GM21367 (cell line): ENCODE measurements at regions not wholly inside any gene's neighbourhood (a gene's known extent, or its start where the extent isn't known, plus 50 kb on each side); places are given as distances from the start of the nearest gene placed in this dataset.

Experiments
- ATAC-seq: cut with Tn5 transposase; IDR thresholded peaks from one replicate; pipeline ENCODE4 v1.9.1; 2021; ENCODE audit not compliant: unreplicated experiment

DNA sequence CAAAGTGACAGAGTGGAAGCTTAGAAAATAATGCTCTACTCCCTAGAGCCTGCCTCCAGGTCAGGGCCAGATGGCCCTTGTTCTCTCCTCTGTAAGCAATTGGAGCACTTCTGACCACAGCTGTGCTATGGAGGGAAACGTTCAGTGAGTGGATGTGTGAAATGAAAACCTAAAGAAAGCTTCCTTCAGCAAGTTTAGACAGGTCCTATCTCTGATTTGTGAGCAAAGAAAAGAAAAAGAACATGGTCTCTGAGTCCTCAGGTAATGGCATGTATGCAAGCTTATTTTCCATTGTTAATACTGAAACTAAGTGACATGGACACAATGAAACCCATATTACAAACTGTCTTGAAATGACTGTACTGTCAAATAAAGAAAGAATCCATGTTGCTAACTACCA lies 1486.8 kb downstream of the EFNB2 start:
- peak; percentile 94 for ATAC-seq

DNA sequence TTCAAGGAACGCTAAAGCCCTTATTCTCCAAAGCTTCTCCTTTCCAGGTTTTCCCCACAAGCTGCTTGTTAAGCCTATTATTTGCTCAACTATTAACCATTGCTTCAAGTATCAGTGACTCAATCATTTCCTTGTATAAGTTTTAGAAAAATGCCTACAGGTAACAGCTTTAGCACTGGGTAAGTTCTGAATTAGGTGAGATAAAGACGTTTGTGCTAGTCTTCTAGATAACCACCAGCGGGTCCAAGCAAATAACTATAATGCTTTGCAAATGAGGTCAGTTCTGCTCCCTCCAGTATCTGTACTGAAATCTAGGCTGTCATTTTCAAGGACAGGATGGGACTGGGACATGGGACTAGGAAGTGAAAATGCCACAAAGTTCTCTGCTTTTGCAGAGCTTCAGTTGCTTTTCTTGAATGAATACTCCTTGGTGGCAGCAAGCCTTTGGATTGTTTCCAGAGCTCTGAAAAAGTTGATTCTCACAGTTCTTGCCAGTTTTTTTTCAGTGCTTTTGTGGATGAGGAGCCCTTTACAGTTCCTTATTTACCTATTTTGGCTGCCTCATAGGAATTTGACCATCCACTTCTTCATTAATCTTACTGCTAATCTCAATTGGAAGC lies 1487.7 kb downstream of the EFNB2 start:
- ATAC-seq: no peak

DNA sequence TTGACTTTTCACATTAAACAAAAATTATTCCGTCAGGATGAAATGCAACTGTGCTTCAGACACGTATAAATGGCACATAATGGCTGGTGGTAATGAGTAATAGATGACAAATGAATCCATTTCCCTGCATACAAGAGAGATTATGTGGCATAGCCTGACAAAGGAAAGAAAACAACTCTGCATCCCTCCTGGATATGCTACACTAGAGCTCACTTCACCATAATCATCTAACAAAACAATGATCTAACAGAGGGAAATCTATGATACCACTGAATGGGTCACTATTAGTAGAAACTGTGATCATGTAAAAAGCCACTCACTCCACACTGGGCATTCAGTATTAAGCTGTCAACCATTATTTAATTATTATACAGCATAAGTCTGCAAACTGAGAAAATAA lies 1498.4 kb downstream of the EFNB2 start:
- ATAC-seq: no peak

DNA sequence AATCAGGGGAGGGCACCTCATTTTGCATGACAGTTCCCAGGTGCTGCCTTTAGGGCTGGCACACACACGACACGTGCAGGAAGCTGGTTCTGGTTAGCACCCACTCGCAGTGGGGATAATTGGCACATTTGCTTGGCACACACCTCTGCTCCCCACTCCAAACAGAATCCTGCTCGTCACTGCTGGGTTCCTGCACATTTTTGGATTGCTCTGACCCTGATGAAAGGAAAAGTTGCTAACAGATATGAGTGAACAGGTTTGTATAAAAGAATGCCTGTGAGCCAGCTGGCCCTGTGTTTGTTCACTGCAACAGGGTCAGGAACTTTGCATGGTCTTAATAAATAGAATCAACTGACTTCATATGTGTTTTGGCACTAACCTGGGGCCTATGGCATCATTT lies 1500.4 kb downstream of the EFNB2 start:
- no peak for ATAC-seq

DNA sequence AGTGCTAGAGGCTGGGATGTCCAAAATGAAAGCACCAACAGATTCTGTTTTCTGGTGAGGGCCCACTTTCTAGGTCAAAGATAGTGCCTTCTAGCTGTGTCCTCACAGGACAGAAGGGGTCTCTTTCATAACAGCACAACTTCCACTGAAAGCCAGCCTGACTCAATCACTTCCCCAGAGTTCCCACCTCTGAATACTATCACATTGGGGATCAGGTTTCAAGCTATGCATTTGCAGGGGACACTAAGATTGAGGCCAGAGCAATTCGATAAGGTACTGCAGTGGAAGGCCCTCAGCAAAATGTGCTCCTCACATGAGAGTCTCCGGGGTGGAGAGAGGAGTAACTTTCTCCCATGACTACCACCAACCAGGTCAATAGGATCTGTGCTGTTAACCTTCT lies 1501.5 kb downstream of the EFNB2 start:
- no peak for ATAC-seq

DNA sequence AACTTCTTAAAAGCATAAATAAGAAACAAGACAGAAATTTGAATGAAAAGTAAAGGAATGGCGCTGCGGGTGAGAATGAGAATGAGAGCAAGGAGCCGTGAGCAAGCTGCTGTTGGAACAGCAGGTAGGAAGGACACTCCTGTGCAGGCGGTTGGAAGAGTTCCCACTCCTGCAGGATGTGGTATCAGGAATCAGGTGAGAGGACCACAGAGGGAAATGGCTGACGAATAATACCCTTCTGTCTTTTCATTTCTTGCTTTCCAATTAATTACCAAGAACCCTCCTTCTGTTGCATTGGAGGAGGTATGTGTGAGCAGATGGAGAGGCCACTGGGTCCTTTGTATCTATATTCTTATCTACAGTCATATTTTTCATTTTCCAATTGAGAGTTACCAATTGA lies 1504.2 kb downstream of the EFNB2 start:
- no peak for ATAC-seq

DNA sequence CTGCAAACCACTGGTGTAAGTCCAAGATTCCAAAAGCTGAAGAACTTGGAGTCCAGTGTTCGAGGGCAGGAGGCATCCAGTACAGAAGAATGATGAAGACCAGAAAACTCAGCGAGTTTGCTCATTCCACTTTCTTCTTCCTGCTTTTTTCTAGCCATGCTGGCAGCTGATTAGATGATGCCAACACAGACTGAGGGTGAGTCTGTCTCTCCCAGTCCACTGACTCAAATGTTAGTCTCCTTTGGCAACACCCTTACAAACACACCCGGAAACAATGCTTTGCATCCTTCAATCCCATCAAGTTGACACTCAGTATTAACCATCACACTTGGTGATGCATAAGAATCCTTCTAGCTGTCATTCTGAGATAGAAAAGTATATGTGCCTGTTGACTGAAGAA lies 1504.6 kb downstream of the EFNB2 start:
- ATAC-seq: no peak

DNA sequence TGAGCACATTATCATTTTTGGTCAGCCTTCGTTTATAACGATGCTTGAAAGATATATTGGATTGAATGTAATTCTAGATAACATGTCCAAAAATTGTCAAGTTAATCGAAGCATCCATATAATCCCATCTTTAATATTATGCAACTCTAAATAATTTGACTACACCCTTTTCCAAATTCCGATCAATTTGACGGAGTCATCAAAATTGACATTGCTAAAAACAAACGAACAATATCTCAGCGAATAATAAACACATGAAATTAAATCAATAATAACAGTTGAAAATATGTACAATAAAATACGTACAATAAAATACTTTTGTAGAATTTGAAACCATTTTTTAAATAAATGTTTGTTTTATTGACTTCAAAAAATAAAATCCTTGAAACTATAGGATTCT lies 1516.4 kb downstream of the EFNB2 start:
- ATAC-seq: no peak

DNA sequence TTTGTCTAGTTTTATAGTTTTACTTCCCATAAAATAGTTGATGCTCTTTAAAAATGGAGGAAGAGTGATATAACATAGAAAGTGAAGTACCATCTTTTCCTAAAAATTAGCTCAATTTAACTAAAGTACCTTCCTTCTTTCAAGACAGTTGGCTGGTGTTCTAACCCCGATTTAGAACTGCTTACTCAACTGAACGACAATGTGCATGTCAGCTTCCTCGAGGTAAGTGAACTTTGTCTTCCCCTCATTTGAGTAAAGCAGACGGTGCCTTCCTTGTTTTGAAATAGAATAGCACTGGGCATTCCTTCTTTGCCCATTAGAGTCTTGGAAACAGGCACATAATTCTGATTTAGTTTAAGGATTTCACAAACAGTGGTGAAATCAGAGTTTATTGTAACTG lies 1519.2 kb downstream of the EFNB2 start:
- ATAC-seq: no peak

DNA sequence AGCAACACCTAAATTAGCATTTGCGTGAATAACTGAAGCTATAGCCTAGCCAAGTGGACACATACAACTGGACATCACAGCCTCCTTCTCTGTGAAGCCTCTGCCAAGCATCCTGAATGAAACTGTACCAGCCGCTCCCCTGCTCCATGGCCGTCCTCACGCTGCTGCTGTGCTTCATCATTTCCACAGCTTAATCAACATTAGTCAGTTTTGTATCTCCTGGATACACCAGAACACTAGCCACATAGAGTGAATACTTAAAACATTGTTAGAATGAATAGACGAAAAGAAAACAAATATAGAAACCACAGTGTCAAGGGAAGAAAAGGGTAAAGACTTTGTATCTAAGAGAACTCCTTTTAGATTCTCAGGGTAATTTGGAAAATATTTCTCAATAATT lies 1526.9 kb downstream of the EFNB2 start:
- ATAC-seq: no peak

DNA sequence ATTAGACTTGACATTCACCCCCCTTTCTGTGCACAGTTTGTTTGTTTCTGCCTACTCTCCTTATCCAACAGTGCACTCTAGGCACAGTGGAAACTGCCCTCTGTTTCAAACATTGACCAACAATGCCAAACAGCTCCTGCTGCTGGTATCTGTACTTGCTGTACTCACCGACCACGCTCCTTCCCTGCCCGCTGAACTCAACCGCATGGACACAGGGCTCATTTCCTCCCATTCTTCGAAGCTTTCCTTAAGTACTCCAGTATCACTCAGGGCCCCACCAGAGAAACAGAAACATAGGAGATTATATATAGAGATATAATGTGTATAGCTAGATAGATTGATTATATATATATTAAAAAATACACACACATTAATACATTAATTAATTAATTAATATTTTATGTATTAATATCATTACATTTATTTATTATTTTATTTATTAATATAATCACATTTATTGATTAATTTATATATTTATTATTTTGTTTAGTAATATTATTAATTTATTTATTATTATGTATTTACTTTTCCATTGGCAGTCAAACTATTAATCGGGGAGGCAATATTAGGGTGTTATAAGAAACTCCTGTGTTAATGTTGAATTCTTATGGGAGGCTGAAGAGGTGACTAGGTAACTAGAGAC lies 1528.2 kb downstream of the EFNB2 start:
- no peak for ATAC-seq

DNA sequence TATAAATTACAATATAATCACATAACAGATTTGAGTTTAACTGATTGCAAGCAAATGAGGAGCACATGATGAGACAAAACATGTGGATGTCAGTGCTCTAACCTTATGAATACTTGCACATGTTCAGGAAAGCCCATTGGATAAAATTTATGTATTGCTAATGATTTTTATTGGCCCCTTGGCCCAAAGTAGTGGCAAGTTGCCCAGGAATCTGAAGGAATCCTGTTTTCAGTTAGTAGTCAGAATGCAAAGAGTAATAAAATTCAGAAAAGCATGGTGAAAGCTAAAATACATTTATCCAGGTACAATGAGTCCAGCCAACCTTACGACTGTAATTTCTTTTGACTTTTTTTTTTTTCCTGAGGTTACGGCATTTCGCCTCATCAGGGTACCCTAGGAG lies 1539.4 kb downstream of the EFNB2 start:
- no peak for ATAC-seq

DNA sequence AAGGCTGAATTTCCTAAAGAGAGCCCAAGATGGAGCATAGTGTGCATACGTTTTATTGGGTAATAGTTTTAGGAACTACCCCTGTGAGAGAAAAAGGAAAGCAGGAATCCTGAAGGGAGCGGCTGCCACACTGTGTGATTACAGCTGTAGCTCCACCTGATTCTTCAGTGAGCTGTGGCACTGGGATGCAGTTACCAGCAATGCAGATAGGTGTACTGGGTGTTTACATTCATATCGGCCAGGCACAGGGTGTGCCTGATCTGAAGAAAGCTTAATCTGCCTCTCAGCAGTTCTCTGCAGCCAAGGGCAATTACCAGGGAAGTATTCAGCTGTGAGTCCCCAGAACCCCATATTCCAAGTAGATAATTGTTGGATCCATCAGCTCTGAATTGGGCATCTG lies 1541.8 kb downstream of the EFNB2 start:
- no peak for ATAC-seq

DNA sequence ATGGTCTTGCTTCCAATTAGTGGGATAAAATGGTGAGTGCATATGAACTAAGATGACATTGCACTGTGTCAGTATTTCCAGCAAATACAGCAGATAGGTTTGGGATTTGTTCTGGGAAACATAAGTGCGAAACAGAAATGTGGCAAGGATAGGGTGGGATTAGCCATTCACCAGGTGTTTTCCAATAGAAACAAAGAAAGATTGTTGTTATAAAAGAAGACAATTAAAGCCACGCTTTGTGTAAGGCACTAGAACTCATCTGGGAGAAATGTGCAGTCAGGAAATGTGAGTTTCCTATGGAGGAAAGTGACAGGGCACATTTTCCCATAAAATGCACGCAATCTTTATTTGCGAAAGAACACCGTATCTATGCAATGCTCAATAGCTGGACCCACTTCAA lies 1547.8 kb downstream of the EFNB2 start:
- ATAC-seq: no peak

DNA sequence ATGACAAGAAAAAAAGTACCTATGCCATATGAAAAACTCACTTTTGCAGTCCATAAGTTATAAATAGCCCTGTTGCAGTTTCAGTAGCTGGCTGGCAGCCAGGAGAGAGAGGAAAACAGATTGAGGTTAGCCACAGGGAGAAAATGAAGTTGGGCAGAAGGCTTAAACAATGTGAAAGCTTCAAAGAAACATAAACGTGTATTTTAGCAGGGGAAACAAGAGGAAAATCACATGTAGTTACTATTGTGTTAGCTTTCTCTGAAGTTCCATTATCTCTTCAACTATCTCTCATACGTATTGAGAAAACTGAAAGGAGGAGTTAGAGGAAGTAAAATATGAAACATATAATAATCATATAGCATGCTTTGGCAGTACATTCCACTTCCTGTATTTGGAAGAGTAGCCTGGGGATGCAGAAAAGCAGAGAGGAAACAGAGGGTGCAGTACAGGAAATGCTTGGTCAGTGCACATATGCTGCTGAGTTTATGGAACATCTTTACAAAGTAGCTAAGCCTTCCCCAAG lies 1551.1 kb downstream of the EFNB2 start:
- ATAC-seq: peak; percentile 88

DNA sequence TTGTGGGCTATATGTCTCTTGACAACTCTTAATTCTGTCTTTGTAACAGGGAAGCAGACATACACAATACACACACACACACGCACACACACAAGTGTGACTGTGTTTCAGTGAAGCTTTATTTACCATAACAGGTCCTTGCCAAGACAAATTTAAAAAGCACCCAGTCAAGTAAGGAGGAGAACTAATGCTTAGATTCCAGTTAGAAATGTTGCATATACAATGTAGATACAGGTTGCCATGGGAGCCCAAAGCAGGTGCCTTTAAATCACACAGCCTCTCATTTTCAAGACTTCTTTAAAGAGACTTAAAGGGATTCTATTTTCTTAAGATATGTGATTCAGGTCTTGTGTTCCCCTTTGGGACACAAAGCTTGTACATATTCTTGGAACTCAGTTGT lies 1551.9 kb downstream of the EFNB2 start:
- no peak for ATAC-seq

DNA sequence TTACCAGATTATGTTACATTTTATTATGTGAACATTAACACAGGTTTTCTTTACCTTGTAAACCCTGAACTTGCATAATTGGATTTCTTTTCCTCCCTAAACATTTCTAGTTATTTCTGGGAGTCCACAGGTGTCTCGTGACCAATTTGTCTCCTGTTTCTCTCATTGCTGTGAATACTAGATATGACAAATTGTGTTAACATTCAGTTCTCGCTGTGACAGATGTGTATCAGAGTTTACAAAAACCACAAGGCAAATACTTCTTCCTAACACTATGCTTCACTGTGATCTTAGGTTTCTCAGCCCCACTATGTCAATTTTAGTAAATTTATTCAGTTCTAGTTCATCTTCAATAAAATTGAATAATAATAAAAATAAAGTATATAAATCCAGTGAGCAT lies 1554.9 kb downstream of the EFNB2 start:
- ATAC-seq: no peak

DNA sequence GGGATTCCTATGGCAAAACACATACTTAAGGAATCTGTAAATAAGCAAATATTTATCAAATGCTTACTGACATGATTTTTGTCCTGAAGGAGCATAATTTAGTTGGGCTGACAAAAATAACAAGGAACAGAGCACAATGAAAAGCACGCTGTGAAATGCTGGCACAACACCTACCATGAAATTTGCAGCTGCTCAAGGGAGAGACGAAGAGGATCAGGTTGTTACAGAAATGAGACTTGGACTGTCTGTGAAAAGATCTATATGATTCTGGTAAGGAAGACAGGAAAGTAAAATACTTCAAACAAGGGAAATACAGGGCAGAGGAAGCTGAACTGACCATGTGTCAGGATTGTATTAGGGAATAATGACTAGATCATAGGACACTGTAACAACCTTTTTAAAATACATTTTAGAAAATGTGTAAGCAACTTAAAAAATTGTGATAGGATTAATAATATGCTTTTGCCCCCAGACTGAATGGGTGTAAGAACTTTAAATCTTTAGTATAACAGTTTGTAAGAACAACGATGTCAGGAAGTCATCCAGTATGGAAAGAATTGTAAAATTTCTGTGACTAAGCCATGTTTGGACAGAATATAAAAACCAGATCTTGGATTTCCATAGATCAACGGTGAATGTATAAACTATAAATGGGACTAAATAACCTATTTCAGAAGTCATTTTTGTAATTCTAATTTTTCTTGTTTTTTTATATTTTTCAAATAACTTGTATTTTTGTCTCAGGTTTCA lies 1556.0 kb downstream of the EFNB2 start:
- no peak for ATAC-seq

DNA sequence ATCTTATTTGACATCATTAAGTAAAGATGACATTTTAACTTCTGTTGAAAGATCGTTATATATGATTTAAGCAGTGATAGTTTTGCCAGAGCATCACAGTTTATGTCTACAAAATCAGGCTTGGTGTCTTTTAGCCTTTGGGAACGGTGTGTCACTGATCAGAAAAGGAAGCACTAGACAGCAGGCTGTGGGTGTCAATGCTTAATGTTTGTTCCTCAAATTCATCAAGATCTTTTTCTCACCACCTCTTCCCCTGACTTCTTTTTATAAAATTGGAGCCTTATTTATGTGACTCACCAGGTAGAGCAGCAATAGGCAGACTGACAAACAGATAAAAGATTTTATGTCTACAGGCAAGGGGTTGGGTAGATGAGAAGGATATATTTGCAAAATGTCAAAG lies 1558.5 kb downstream of the EFNB2 start:
- ATAC-seq: no peak

DNA sequence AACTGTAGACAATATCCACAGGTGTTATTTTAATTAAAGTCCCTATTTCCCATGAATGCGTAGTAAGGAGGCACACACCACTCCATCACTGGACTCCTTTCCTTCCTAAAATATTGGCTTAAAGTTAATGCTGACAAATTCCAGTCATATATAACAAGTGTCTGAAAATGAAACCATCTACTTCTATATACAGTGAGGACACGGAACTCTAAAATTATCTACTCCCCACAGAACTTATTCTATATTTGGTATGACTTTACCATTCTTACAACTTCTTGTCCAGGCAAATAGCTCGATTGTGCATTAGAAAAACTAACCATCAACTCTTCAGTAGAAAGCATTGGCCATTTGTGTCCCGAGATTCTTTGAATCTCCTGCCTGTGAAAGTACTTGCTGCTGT lies 1560.2 kb downstream of the EFNB2 start:
- peak; percentile 61 for ATAC-seq

DNA sequence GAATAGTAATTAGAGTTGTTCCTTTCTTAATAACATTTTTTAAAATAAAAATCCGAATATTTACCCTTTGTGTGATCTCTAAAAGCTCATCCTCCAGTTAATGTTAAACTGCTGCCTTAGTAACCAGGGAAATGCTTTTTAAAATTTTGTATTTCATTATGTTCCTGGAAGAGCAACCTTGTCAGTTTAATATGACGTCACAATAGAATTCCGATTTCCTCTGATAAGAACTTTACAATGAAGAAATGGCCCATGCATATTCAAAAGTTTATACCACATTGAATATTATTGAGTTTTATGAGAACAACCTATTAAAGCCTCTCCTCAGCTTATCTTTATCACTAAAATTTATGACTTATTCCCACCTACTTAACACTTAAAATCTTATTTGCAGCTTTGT lies 1566.6 kb downstream of the EFNB2 start:
- ATAC-seq: no peak
